MCF 10A (cell line): ENCODE measurements at regions not wholly inside any gene's neighbourhood (a gene's known extent, or its start where the extent isn't known, plus 50 kb on each side); places are given as distances from the start of the nearest gene placed in this dataset.

ENCODE experiments used
- BruUV-seq: library from RNA; stranded (reverse); fragments of 400-500 nt; replicated peaks from 2 replicates; lab custom pipeline; 2021; lab: Mats Ljungman, UMichigan
- CTCF ChIA-PET: fragments of 300-600 bp; sonication (Branson Sonifier 250); formaldehyde crosslinking; extraction: SDS; loops from one replicate; lab custom pipeline; 2021; ENCODE audit warnings: antibody characterized with exemption, inconsistent platforms; lab: Yijun Ruan, JAX
- POLR2A ChIA-PET: fragments of 300-600, 350-650 bp; sonication (Branson Sonifier 250); formaldehyde crosslinking; extraction: SDS; loops from one replicate; lab custom pipeline; 2020; ENCODE audit warnings: antibody characterized with exemption, inconsistent platforms; lab: Yijun Ruan, JAX
- DNase-seq: peaks from one replicate; pipeline ENCODE4 v3.0.0-alpha.2; 2018; ENCODE audit not compliant: unreplicated experiment
- H3K27ac Mint-ChIP-seq: one replicate; pipeline ENCODE4 v1.8.0; 2022; ENCODE audit warnings: mild to moderate bottlenecking, low read depth, mixed read lengths; ENCODE audit not compliant: unreplicated experiment
- H3K27me3 Mint-ChIP-seq: one replicate; pipeline ENCODE4 v1.8.0; 2022; ENCODE audit warnings: mixed read lengths; ENCODE audit not compliant: insufficient read depth, unreplicated experiment
- H3K36me3 Mint-ChIP-seq: one replicate; pipeline ENCODE4 v1.8.0; 2022; ENCODE audit warnings: mild to moderate bottlenecking, moderate library complexity, mixed read lengths; ENCODE audit not compliant: insufficient read depth, unreplicated experiment
- H3K4me1 Mint-ChIP-seq: one replicate; pipeline ENCODE4 v1.8.0; 2022; ENCODE audit warnings: mixed read lengths; ENCODE audit not compliant: insufficient read depth, unreplicated experiment
- H3K4me3 Mint-ChIP-seq: one replicate; pipeline ENCODE4 v1.8.0; 2022; ENCODE audit warnings: mild to moderate bottlenecking, moderate library complexity, mixed read lengths; ENCODE audit not compliant: unreplicated experiment
- H3K9me3 Mint-ChIP-seq: one replicate; pipeline ENCODE4 v1.8.0; 2022; ENCODE audit warnings: mixed read lengths; ENCODE audit not compliant: unreplicated experiment
- intact Hi-C: fragments of 100-400 bp; cut with micrococcal nuclease; formaldehyde crosslinking; loops from 2 replicates; pipeline ENCODE4 v1.14.1; 2022
- TF ChIP-seq, protein P1 (sequence below): fragments of 200-600 bp; IDR thresholded peaks from one replicate; pipeline ENCODE4 v1.8.0; 2022; ENCODE audit warnings: antibody characterized with exemption, mild to moderate bottlenecking; ENCODE audit not compliant: unreplicated experiment

DNA sequence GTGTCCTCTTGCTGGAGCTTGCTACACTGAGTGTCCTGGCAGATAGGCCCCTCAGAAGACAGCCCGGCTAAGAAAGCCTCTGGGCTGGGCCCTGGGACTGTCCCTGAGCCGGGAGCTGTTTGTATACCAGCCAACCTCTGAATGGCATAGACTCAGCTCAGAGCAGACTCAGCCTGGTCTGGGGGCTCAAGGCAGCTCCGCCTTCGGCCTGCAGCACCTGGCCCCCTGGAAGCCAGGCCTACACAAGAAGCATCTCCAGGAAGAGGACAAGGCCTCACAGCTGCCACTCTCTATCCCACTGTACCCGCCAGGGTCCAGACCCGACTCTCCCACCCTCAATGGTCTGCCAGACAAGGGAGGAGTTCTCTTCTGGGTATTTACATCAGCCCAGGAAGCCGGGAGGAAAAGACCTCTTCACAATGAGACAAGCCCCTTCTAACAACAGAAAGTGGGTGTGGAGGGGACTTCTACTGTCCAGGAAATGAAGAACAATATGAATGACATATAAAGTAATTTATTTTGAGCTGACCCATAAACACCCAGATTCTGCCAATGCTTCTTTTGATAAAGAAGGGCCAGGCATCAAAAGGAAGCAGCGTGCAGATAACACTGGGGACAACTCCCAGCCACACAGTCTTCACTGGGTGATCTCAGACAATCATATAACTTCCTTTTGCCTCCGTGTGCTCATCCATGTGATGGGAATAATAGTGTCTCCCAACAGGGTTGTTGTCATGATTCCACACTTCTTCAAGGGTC lies 110.2 kb downstream of the TPRA1 start:
- H3K9me3 Mint-ChIP-seq = no peaks in the 10 kb centered on the region
- no peak overlapping the region for H3K27ac Mint-ChIP-seq

DNA sequence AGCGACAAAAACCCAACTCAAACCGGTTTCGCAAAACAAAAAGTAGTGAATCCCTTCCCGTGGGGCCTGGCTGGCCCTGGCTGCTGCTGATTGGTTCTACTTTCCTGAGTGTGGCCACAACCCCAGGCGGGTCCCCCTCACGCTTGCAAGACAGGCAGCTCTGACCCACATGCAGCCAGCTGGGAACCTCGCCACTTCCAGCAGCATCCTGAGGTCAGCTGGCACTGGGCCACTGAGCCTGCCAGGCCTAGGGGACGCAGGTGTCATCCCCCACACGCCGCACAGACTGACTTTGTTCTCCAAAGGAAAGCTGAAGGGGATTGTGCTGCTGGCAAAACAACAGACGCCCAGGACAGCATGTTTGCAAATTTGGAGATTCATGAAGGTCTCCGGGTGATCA lies 111.1 kb downstream of the TPRA1 start:
- no peaks in the 10 kb centered on the region for H3K36me3 Mint-ChIP-seq
- H3K9me3 Mint-ChIP-seq = no peaks in the 10 kb centered on the region

More for the DNA sequence above, 110.2 kb downstream of the TPRA1 start:
- TF ChIP-seq, protein P1, sequence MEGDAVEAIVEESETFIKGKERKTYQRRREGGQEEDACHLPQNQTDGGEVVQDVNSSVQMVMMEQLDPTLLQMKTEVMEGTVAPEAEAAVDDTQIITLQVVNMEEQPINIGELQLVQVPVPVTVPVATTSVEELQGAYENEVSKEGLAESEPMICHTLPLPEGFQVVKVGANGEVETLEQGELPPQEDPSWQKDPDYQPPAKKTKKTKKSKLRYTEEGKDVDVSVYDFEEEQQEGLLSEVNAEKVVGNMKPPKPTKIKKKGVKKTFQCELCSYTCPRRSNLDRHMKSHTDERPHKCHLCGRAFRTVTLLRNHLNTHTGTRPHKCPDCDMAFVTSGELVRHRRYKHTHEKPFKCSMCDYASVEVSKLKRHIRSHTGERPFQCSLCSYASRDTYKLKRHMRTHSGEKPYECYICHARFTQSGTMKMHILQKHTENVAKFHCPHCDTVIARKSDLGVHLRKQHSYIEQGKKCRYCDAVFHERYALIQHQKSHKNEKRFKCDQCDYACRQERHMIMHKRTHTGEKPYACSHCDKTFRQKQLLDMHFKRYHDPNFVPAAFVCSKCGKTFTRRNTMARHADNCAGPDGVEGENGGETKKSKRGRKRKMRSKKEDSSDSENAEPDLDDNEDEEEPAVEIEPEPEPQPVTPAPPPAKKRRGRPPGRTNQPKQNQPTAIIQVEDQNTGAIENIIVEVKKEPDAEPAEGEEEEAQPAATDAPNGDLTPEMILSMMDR = no peak
- Mint-ChIP-seq H3K4me3 (no peak overlapping the region), H3K27me3 (peaks cover 17% of the 10 kb centered on the region), H3K4me1 (peaks cover 10% of the 10 kb centered on the region), H3K36me3 (no peaks in the 10 kb centered on the region)
- CTCF ChIA-PET = interaction anchor here (1.2 kb wide), 1 partner anchor 803 kb away, joined by 3 read pairs; no protein-coding TSS in a partner anchor
- POLR2A ChIA-PET = interaction anchor here (0.6 kb wide), 1 partner anchor 18 kb away, joined by 3 read pairs; no protein-coding TSS in a partner anchor
- intact Hi-C loops = no loop called here
- no peak for DNase-seq
- BruUV-seq = no TSS peak

DNA sequence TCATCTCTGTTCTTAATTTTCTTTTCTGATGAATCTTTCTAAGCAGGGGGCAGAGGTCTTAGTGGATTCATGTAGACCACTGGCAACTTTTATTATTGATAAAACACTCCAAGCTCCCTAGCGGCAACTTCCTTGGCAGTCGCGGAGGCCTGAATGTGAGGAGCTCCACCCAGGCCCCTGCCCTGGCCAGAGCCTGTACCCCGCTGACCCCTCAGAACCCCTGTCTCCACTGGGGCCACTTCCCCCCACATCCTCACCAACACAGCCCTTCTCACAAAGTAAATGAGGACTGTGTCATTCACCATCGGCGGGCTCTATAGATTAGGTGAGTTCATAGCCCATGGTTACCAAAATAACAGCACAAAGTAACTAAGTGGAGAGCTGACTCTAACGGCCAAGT lies 111.6 kb downstream of the TPRA1 start:
- no TSS peak for BruUV-seq
- intact Hi-C loops = no loop called here
- TF ChIP-seq, protein P1 = no peak
- Mint-ChIP-seq H3K27me3 (peaks cover 17% of the 10 kb centered on the region), H3K9me3 (no peaks in the 10 kb centered on the region), H3K4me3 (no peak overlapping the region), H3K36me3 (no peaks in the 10 kb centered on the region), H3K4me1 (peaks cover 10% of the 10 kb centered on the region), H3K27ac (no peak overlapping the region)
- CTCF ChIA-PET = interaction anchor here (1.2 kb wide), 1 partner anchor 801 kb away, joined by 3 read pairs; no protein-coding TSS in a partner anchor
- POLR2A ChIA-PET = no interaction called here
- DNase-seq = no peak

More for the DNA sequence above, 111.1 kb downstream of the TPRA1 start:
- H3K4me1 Mint-ChIP-seq = peaks cover 10% of the 10 kb centered on the region
- BruUV-seq = no TSS peak
- no peak overlapping the region for H3K27ac Mint-ChIP-seq
- H3K4me3 Mint-ChIP-seq = no peak overlapping the region
- ChIA-PET POLR2A (no interaction called here), CTCF (interaction anchor here (1.2 kb wide), 1 partner anchor 802 kb away, joined by 3 read pairs; no protein-coding TSS in a partner anchor)
- TF ChIP-seq, protein P1 = no peak
- no peak for DNase-seq
- intact Hi-C loops = no loop called here
- peaks cover 17% of the 10 kb centered on the region for H3K27me3 Mint-ChIP-seq

DNA sequence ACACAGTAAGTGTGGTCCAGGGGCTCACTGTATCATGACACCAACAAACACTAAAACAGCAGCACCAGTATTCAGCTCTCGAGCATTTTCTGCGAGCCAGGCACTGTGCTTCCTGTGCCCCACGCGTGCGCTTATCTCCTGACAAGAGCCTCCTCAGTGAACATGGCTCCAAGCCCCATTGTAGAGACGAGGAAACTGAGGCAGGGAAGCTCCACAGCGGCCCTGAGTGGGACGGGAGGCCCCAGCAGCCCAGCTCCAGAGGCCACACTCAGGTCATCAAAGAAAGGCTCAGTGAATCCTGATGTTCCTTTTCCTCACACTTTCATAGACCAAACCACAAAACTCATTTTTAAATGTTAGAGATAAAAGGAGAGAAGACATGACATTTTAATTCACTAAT lies 113.1 kb downstream of the TPRA1 start:
- H3K36me3 Mint-ChIP-seq = no peaks in the 10 kb centered on the region
- BruUV-seq = no TSS peak
- no peak overlapping the region for H3K27ac Mint-ChIP-seq

More for the DNA sequence above, 113.1 kb downstream of the TPRA1 start:
- POLR2A ChIA-PET = no interaction called here
- TF ChIP-seq, protein P1 = no peak
- no peak for DNase-seq
- H3K27me3 Mint-ChIP-seq = peaks cover 17% of the 10 kb centered on the region
- H3K4me3 Mint-ChIP-seq = no peak overlapping the region
- intact Hi-C loops = no loop called here
- CTCF ChIA-PET = no interaction called here
- H3K4me1 Mint-ChIP-seq = peaks cover 2% of the 10 kb centered on the region
- no peaks in the 10 kb centered on the region for H3K9me3 Mint-ChIP-seq
